ENCODE measurements at regions not wholly inside any gene's neighbourhood (a gene's known extent, or its start where the extent isn't known, plus 50 kb on each side); places are given as distances from the start of the nearest gene placed in this dataset.

DNA sequence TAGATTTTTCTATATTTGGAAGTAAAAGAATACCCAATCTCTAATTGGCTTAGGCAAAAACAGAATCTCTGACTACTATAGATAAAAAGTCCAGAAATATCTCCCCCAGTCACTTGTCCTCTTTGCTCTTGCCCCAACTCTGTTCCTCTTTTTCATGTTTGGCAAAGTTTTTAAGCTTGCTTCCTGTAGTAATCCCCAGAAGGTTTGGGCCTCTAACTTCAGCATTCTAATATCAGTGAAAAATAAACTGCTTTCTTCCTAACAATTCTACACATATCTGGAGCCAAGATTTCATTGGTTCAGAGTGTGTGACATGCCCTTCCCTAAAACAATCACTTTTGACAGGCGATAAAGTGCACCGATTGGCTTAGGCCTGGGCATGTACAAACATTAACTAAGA lies 1680.3 kb downstream of the MAT2B start:
- 55 to 62% methylated on average over 2 of the region's 2 CpGs for WGBS, 2 donors
- DNase-seq, result no peak
- no peak for TF ChIP-seq POLR2A (IDR thresholded peaks at IDR 0.05)
- TF ChIP-seq, protein P1, sequence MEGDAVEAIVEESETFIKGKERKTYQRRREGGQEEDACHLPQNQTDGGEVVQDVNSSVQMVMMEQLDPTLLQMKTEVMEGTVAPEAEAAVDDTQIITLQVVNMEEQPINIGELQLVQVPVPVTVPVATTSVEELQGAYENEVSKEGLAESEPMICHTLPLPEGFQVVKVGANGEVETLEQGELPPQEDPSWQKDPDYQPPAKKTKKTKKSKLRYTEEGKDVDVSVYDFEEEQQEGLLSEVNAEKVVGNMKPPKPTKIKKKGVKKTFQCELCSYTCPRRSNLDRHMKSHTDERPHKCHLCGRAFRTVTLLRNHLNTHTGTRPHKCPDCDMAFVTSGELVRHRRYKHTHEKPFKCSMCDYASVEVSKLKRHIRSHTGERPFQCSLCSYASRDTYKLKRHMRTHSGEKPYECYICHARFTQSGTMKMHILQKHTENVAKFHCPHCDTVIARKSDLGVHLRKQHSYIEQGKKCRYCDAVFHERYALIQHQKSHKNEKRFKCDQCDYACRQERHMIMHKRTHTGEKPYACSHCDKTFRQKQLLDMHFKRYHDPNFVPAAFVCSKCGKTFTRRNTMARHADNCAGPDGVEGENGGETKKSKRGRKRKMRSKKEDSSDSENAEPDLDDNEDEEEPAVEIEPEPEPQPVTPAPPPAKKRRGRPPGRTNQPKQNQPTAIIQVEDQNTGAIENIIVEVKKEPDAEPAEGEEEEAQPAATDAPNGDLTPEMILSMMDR (IDR thresholded peaks at IDR 0.05), result no peak
- ATAC-seq, result no peak
- Histone ChIP-seq H3K36me3 (replicated peaks in 1 of 2; ENCODE audit: insufficient read depth in 1 of 2, low read depth in 2 of 2) (no peaks in the 10 kb centered on the region), H3K27ac (no peak overlapping the region), H3K27me3 (no peaks in the 10 kb centered on the region), H3K4me1 (no peaks in the 10 kb centered on the region), H3K9me3 (peaks cover 0 to 14% (median 0%) of the 10 kb centered on the region in 3 donors), H3K4me3 (no peak overlapping the region)
- intact Hi-C loops (cut with DNase I), result no loop called here

DNA sequence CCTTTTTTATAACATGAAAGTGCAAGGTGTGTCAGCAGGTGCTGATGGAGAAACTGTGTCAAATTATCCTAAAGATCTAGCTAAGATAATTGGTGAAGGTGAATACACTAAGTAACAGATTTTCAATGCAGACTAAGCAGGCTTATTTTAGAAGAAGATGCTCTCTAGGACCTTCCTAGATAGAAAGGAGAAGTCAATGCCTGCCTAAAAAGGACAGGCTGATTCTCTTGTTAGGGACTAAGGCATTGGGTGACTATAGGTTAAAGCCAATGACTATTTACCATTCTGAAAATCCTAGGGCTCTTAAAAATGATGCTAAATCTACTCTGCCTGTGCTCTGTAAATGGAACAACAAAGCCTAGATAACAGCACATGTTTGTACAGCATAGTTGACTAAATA lies 1682.4 kb downstream of the MAT2B start:
- Histone ChIP-seq H3K9me3 (peaks cover 0 to 14% (median 0%) of the 10 kb centered on the region in 3 donors), H3K4me3 (no peak overlapping the region), H3K27me3 (no peaks in the 10 kb centered on the region), H3K4me1 (no peaks in the 10 kb centered on the region), H3K27ac (no peak overlapping the region), H3K36me3 (replicated peaks in 1 of 2; ENCODE audit: insufficient read depth in 1 of 2, low read depth in 2 of 2) (no peaks in the 10 kb centered on the region)
- TF ChIP-seq, protein P1 (IDR thresholded peaks at IDR 0.05), result no peak
- no peak for TF ChIP-seq POLR2A (IDR thresholded peaks at IDR 0.05)
- ATAC-seq, result no peak
- intact Hi-C loops (cut with DNase I), result no loop called here
- no peak for DNase-seq

DNA sequence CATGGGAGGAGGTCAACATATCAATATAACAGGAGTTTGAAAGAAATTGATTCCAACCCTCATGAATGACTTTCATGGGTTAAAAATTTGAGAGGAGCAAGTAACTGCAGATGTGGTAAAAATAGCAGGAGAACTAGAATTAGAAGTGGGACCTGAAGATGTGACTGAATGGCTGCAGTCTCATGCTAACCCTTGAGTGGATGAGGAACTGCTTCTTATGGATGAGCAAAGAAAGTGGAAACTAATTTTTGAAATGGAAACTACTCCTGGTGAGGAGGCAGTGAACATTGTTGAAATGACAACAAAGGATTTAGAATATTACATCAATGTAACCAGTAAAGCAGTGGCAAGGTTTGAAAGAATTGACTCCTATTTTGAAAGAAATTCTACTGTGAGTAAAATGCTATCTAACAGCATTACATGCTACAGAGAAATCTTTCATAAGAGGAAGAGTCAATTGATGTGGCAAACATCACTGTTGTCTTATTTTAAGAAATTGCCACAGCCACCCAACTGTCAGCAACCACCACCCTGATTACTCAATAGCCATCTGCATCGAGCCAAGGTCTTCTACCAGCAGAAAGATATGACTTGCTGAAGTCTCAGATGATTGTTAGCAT lies 1683.2 kb downstream of the MAT2B start:
- intact Hi-C loops (cut with DNase I), result no loop called here
- TF ChIP-seq, protein P1 (IDR thresholded peaks at IDR 0.05), result no peak
- no peak for TF ChIP-seq POLR2A (IDR thresholded peaks at IDR 0.05)
- H3K27ac ChIP-seq, result no peak overlapping the region
- no peak overlapping the region for H3K4me3 ChIP-seq
- 68 to 70% methylated on average over 1 of the region's 1 CpG for WGBS, 2 donors
- DNase-seq, result peak in 1 of 4 donors; percentile 19
- no peaks in the 10 kb centered on the region for H3K4me1 ChIP-seq
- no peaks in the 10 kb centered on the region for H3K27me3 ChIP-seq
- no peak for ATAC-seq
- no peaks in the 10 kb centered on the region for H3K36me3 ChIP-seq (replicated peaks in 1 of 2; ENCODE audit: insufficient read depth in 1 of 2, low read depth in 2 of 2)
- peaks cover 0 to 11% (median 0%) of the 10 kb centered on the region in 3 donors for H3K9me3 ChIP-seq

DNA sequence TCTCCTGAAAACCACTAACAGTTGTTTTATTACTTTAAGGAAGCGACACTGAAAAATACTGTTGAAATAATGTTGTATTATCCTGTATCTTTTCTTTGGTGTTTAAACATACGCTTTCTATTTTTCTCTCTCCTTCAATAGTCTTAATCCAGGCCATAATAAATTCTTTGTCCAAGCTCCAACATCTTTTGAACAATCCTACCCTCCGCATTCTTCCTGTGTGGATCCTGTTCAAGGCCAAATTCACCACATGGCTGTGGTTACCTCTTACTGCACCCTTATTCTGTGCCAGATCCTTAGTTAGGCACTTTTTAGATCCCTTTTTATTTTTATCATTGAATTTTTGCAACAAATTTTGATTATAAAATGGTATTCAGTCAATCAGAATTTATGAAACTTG lies 1691.5 kb downstream of the MAT2B start:
- H3K27ac ChIP-seq, result no peak overlapping the region
- WGBS, 2 donors, result 93 to 97% methylated on average over 3 of the region's 3 CpGs
- H3K4me3 ChIP-seq, result no peak overlapping the region
- no peaks in the 10 kb centered on the region for H3K36me3 ChIP-seq (replicated peaks in 1 of 2; ENCODE audit: insufficient read depth in 1 of 2, low read depth in 2 of 2)
- no peaks in the 10 kb centered on the region for H3K27me3 ChIP-seq
- DNase-seq (no peak), ATAC-seq (no peak)
- intact Hi-C loops (cut with DNase I), result no loop called here
- no peaks in the 10 kb centered on the region for H3K4me1 ChIP-seq
- TF ChIP-seq, protein P1 (IDR thresholded peaks at IDR 0.05), result no peak
- TF ChIP-seq POLR2A (IDR thresholded peaks at IDR 0.05), result no peak
- no peaks in the 10 kb centered on the region for H3K9me3 ChIP-seq

DNA sequence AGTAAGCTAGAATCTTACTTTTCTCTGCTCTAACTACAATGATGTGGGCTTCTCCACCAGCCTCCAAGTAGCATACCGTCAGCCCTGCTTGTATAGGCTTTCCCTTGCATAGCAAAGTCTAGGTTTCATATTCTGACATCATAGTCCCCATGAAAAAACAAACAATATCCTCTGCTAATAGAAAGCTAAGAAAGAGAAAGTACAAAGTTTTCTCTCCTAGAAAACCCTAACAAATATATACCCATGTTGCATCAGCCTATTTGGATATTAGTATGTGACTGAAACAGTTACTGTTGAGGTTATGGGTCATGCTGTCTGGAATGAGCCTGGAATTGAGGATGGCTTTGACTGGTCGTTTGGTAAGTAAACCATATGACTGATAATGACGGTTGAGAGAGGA lies 1696.0 kb downstream of the MAT2B start:
- ATAC-seq, result no peak
- Histone ChIP-seq H3K27me3 (no peaks in the 10 kb centered on the region), H3K36me3 (replicated peaks in 1 of 2; ENCODE audit: insufficient read depth in 1 of 2, low read depth in 2 of 2) (no peaks in the 10 kb centered on the region), H3K4me3 (no peak overlapping the region), H3K9me3 (no peaks in the 10 kb centered on the region), H3K4me1 (no peaks in the 10 kb centered on the region), H3K27ac (no peak overlapping the region)
- TF ChIP-seq POLR2A (IDR thresholded peaks at IDR 0.05), result no peak
- TF ChIP-seq, protein P1 (IDR thresholded peaks at IDR 0.05), result no peak
- intact Hi-C loops (cut with DNase I), result no loop called here
- no peak for DNase-seq
- WGBS, 2 donors, result 46 to 56% methylated on average over 3 of the region's 3 CpGs
